GM08714 (cell line): ENCODE measurements at regions not wholly inside any gene's neighbourhood (a gene's known extent, or its start where the extent isn't known, plus 50 kb on each side); places are given as distances from the start of the nearest gene placed in this dataset.
A peak's percentile ranks its signal among the peaks of the same experiment; 100 is the strongest.
"Not testable (repeated sequence)": the region's sequence is repeated elsewhere in the genome, so short reads cannot be mapped to it uniquely, and the experiment has no call there.

ENCODE experiments used
- H3K4me3 ChIP-seq: fragments of 200-500 bp; sonication (Bioruptor generic); 2 replicates; pipeline ENCODE4 v1.5.1; 2014; ENCODE audit warnings: mild to moderate bottlenecking, low read length, inconsistent platforms
- ZNF274 ChIP-seq: IDR thresholded peaks from 2 replicates; pipeline ENCODE4 v1.6.1; 2012; ENCODE audit warnings: mild to moderate bottlenecking, low read depth, low read length

DNA sequence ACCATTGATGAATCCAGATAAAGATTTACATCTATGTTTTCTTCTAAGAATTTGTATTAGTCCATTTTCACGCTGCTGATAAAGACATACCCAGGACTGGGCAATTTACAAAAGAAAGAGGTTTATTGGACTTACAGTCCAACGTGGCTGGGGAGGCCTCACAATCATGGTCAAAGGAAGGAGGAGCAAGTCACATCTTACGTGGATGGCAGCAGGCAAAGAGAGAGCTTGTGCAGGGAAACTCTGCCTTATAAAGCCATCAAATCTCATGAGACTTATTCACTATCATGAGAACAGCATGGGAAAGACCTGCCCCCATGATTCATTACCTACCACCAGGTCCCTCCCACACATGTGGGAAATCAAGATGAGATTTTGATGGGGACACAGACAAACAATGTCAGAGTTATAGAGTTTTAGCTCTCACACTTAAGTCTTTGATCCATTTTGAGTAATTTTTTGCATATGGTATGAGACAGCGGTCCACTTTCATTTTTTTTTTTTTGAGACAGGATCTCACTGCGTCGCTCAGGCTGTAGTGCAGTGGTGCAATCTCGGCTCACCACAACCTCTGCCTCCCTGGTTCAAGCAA lies 53.5 kb upstream of the JADE2 start:
- H3K4me3 ChIP-seq = not testable (repeated sequence)

DNA sequence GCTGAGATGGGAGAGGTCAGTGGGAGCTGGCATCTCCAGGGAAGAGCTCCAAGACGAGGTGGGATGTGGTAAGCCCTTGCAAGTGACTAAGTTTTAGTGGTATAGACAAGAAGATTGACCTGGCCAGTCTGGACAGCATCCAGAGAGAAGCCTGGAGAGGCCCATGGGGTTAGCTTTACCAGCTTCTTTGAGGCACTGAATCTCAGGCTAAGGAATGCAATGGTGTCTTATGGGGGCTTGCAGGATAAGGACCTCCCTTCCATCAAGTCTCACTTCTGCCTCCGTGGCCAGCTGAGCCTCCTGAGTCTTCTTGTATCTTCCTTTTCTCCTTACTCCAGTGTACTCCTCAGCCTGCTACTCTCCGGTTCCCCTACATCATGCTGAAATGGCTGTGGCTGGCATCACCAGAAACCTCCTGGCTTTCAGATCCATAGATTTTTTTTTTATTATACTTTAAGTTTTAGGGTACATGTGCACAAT lies 56.5 kb upstream of the JADE2 start:
- no peak overlapping the region for H3K4me3 ChIP-seq
- TF ChIP-seq ZNF274 = no peak

DNA sequence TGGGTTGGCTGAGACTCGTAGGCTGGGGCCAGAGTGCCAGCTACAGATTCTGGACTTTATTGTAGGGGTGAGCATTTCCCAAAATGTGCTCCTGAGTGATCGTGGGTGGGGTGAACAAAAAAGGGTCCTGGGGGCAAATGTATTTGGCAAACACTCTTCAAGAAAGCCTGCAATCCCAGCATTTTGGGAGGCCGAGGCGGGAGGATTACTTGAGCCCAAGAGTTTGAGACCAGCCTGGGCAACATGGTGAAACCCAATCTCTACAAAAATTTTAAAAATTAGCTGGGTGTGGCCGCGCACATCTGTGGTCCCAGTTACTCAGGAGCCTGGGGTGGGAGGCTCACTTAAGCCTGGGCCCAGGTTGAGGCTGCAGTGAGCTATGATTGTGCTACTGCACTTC lies 55.5 kb upstream of the CDKN2AIPNL start:
- no peak overlapping the region for H3K4me3 ChIP-seq

DNA sequence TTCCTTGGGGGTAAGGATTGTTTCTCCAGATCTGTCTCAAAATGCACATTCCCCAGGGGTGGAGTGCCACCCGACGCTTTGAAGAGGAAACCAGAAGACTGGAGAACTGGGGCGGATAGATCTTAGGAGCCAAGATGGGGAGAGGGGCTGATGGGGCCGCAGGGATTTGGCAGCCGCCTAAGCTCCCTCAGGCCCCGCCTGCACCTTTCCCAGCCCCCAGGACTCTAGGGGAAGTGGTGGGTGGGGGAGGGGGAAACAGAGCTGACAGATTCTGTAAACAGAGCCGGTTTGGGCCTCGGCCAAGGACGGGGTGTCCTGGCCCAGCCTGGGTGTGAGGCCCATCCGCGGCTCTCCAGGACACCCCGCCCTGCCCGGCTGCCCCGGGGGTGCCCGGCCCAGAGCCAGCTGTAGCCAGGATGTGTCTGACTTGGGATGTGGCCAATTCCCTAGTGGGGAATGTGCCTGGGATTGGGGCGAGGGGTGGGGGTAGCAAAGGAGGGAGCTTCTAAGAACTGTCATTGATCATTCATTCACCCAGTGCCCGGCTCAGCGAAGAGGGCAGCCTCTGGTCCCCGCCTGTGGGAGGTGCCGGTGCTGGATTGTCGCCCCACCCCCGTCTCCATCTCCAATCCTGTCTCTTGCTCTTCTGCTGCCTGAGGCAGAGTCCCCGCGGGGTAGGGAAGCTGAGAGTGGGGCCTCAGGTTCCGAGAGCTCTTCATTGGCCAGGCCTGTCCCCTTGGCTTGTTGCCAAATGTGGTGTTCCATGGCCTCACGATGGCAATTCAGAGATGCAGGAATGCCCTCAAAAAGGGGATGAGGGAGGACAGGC lies 54.8 kb upstream of the CDKN2AIPNL start:
- TF ChIP-seq ZNF274 = no peak
- peak overlapping the region; percentile 61; the same call in 1 of the 2 replicates for H3K4me3 ChIP-seq

More for the DNA sequence above, 55.5 kb upstream of the CDKN2AIPNL start:
- no peak for TF ChIP-seq ZNF274

DNA sequence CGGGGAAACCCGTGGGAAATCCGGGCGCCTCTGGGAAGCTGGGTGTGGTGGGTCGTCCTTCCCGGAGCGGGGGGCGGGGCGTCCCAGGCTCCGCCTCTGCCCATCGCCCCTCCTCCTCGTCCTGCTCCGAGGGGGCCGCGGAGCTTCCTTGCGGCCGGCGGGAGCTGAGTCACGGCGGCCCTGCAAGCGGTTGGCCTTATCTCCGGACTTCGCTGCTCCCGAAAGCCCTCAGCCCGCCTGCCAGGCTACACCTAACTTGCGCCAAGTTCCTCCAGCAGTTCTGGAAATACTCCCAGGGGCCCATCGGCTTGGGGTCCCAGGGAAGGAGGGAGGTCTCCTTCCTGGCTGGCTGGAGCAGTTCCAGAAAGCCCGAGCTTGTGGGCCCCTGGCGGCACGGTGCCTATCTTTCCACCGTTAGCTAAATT lies 54.1 kb upstream of the CDKN2AIPNL start:
- TF ChIP-seq ZNF274 = no peak
- H3K4me3 ChIP-seq = peak overlapping the region; percentile 61; the same call in 1 of the 2 replicates

DNA sequence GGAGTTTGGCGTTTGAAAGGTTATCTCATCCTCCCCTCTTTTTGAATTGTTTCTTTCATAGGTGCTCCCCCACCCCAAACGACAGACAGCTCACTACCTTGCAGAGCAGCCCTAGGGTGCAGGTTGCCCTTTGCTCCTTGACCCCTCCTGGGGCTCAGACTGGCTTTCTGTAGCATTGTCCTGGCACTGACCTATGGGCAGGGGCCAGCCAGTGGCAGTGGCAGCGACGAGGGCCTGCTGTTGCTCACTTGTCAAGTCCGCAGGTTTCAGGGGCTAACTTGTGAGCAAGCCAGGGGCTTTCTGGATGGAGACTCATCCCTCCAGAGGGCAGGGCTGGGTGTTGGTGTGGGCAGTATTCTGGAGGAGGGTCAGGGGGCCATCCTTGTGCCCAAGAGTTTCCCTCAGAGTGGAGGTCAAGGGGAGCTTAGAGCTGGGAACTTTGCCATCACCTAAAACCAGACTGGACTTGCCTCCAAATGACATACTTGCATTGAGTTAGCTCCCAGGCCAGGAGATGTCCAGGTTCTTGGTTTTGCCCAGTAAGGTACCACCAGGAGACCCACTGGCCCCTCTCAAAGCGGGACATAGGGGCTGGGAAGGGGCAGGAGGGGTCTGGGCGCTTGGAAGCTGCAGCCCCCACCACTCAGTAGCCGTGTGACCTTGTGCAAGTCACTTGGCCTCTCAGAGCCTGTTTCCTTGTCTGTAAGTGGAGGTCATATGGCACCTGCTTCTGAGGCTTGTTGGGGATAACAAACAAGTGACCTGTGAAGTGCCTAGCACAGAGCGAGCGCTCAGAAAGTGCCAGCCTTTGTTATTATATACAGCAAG lies 53.5 kb upstream of the CDKN2AIPNL start:
- H3K4me3 ChIP-seq = no peak overlapping the region; the same call in 1 of the 2 replicates
- TF ChIP-seq ZNF274 = no peak

DNA sequence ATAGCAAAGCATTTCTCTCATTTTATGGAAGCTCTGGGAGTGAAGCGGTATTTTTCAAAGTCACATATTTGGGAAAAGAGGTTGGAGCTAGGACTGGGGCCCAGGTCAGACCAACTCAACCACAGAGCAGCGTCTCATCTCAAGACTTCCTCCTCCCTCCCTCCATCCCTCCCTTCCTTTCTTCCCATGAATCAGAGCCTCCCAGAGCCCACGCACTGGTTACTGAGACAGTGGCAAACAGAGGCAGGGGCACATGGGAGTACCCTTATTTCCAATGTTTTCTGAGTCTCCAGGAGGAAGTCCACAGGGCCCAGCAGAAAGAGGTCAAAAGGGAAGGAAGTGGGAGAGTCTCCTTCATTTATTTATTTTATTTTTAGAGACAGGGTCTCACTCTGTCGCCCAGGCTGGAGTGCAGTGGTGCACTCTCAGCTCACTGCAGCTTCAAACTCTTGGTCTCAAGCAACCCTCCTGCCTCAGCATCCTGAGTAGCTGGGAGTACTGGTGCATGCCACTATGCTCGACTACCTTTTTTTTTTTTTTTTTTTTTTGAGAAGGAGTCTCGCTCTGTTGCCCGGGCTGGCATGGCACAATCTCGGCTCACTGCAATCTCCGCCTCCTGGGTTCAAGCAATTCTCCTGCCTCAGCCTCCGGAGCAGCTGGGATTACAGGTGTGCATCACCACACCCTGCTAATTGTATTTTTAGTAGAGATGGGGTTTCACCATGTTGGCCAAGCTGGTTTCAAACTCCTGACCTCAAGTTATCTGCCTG lies 52.5 kb upstream of the CDKN2AIPNL start:
- TF ChIP-seq ZNF274 = no peak
- no peak overlapping the region for H3K4me3 ChIP-seq

DNA sequence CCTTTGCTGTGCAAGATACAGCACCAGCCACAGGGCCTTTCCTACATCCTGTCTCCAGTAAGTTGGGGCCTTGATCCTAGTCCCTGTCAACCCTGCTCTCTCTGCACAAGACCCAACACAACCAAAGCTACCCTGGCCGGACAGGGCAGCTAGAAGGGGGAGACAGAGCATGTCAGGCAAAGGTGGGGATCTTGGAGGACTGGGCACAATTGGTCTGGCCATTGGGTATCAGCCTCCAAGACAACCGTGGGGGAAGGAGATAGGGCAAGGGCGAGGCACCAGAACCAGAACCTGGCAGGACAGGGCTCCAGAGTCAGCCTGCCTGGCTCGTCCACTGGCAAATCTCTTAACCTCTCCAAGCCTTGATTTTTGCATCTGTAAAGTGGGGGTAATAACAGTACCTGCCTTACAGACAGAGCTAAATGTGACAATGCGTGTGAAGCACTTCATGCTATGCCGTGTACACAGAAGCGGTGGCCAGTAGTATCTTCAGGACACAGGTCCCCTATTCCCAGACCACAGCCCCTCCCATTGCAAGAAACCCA lies 51.6 kb upstream of the CDKN2AIPNL start:
- no peak overlapping the region for H3K4me3 ChIP-seq
- no peak for TF ChIP-seq ZNF274

DNA sequence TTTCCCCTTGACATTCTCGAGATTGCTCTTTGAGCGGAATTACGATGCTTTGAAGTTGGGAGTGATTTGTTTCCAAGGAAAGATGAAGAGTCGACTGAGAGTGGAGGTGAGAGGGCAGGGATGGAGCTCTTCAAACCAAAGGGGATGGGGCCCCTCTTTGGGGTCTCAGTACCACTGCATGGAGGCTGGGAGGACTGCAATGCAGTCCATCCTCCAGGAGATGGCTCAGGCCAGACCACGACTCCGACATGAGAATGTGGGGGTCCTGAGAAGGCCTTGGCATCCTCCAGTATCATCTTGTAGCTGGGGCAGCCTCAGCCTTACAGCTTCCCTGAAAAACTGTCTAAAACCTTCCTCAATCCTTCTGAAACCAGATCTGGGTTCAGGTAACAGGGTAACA lies 51.1 kb upstream of the CDKN2AIPNL start:
- TF ChIP-seq ZNF274 = no peak
- no peak overlapping the region for H3K4me3 ChIP-seq

DNA sequence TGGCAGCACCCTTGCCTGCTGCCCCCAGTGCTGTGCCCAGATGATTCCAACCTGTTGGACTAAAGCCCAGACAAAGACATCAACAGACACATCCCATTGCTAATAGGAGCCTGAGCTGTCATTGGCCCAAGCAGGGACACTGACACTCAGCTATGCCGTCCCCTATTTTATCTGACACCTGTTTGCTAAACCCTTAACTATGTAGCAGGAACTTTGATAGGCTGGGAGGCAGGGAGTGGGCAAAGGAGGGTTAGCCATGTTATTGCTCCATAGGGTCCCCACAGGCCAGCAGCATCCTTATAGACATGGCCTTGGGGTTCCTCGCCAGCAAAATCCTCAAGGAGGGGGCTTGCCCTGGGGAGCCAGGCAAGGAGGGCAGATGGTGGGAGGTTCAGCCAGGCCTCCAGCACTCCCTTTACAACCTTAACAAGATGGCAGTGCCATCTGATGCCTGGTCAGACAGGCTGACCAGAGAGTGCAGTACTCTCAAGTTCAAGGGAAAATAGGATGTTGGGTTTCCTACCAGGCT lies 50.4 kb upstream of the CDKN2AIPNL start:
- no peak for TF ChIP-seq ZNF274
- no peak overlapping the region for H3K4me3 ChIP-seq
